HCT116 (cell line): ENCODE measurements at regions not wholly inside any gene's neighbourhood (a gene's known extent, or its start where the extent isn't known, plus 50 kb on each side); places are given as distances from the start of the nearest gene placed in this dataset.

ENCODE experiments used
- ATAC-seq: fragments of 200-7000 bp; cut with Tn5 transposase; 2 replicates; pipeline ENCODE4 v1.9.1; 2020; ENCODE audit warnings: mild to moderate bottlenecking, moderate library complexity
- BruUV-seq: library from RNA; stranded (reverse); fragments of 400-500 nt; replicated peaks from 2 replicates; lab custom pipeline; 2021; lab: Mats Ljungman, UMichigan
- CTCF ChIA-PET: fragments of 300-600 bp; sonication (Branson Sonifier 250); formaldehyde crosslinking; loops from one replicate; lab custom pipeline; 2021; ENCODE audit warnings: antibody characterized with exemption; lab: Charles Lee
- POLR2A ChIA-PET: fragments of 300-600, 350-600 bp; sonication (Branson Sonifier 250); formaldehyde crosslinking; loops from one replicate; lab custom pipeline; 2021; ENCODE audit warnings: antibody characterized with exemption; lab: Charles Lee
- RAD21 ChIA-PET, 2 experiments: fragments of 300-600 bp; sonication (Branson Sonifier 250); formaldehyde crosslinking; loops; one replicate each; lab custom pipeline; 2023; ENCODE audit warnings: low total read pairs in 2 of 2; ENCODE audit not compliant: uncharacterized antibody in 2 of 2, unreplicated experiment in 2 of 2, low non-redundant PET in 1 of 2; lab: Charles Lee
- DNase-seq: peaks from one replicate; pipeline ENCODE4 v3.0.0-alpha.2; 2010; ENCODE audit warnings: low read depth, low spot score
- H2AFZ ChIP-seq: fragments of 200-600 bp; shearing (Covaris generic), sonication (generic); 2 replicates; pipeline ENCODE4 v1.6.1; 2017; ENCODE audit warnings: low read depth, mixed run types, mixed read lengths, antibody characterized with exemption, low read length; ENCODE audit not compliant: poor library complexity, severe bottlenecking
- H3K27ac ChIP-seq: 2 replicates; pipeline ENCODE4 v1.5.1; 2012; ENCODE audit warnings: low read depth, low read length
- H3K27me3 ChIP-seq: fragments of 200-600 bp; sonication (generic); 2 replicates; pipeline ENCODE4 v1.6.1; 2016; ENCODE audit warnings: mixed run types, low read length, mixed read lengths; ENCODE audit not compliant: insufficient read depth
- H3K36me3 ChIP-seq, 2 experiments: fragments of 200-500 bp in 1 of 2; fragments of 200-600 bp in 1 of 2; sonication (Bioruptor generic) in 1 of 2; sonication (generic) in 1 of 2; 2 replicates each; pipeline versions ENCODE4 v1.5.1 to v1.6.1; 2014 to 2016; ENCODE audit warnings: low read length in 2 of 2, inconsistent platforms in 1 of 2, mixed read lengths in 1 of 2, mixed run types in 1 of 2; ENCODE audit not compliant: insufficient read depth in 2 of 2, control insufficient read depth in 1 of 2
- H3K4me1 ChIP-seq, 2 experiments: fragments of 200-600 bp in 1 of 2; sonication (generic) in 1 of 2; 2 replicates each; pipeline versions ENCODE4 v1.5.1 to v1.6.1; 2012 to 2017; ENCODE audit warnings: low read length in 2 of 2, inconsistent platforms in 1 of 2, mild to moderate bottlenecking in 1 of 2, mixed read lengths in 1 of 2, mixed run types in 1 of 2, moderate library complexity in 1 of 2; ENCODE audit not compliant: insufficient read depth in 2 of 2, control insufficient read depth in 1 of 2
- H3K4me2 ChIP-seq: fragments of 200-600 bp; sonication (generic); 2 replicates; pipeline ENCODE4 v1.6.1; 2017; ENCODE audit warnings: mixed run types, low read length, mixed read lengths
- H3K4me3 ChIP-seq, 2 experiments: fragments of 200-600 bp in 1 of 2; sonication (generic) in 1 of 2; replicated peaks in 1 of 2; 2 replicates each; pipeline ENCODE4 v1.5.1; 2011 to 2016; ENCODE audit warnings: low read length in 2 of 2, control low read depth in 1 of 2, low read depth in 1 of 2, mild to moderate bottlenecking in 1 of 2, mixed read lengths in 1 of 2, mixed run types in 1 of 2
- H3K79me2 ChIP-seq: fragments of 200-600 bp; sonication (generic); 2 replicates; pipeline ENCODE4 v1.6.1; 2017; ENCODE audit warnings: mild to moderate bottlenecking, mixed run types, low read length, moderate library complexity, mixed read lengths; ENCODE audit not compliant: insufficient read depth
- H3K9ac ChIP-seq: fragments of 200-600 bp; sonication (generic); 2 replicates; pipeline ENCODE4 v1.6.1; 2016; ENCODE audit warnings: low read length, mixed read lengths
- H3K9me2 ChIP-seq: fragments of 200-600 bp; sonication (generic), shearing (Covaris generic); 2 replicates; pipeline ENCODE4 v1.6.1; 2017; ENCODE audit warnings: mixed run types, mild to moderate bottlenecking, moderate library complexity; ENCODE audit not compliant: insufficient read depth
- H3K9me3 ChIP-seq, 2 experiments: fragments of 200-500 bp in 1 of 2; fragments of 200-600 bp in 1 of 2; sonication (Bioruptor generic) in 1 of 2; sonication (generic) in 1 of 2; 2 replicates each; pipeline ENCODE4 v1.6.1; 2014 to 2017; ENCODE audit warnings: low read length in 2 of 2, mixed read lengths in 2 of 2, inconsistent platforms in 1 of 2, low read depth in 1 of 2, mild to moderate bottlenecking in 1 of 2, mixed run types in 1 of 2, moderate library complexity in 1 of 2; ENCODE audit not compliant: control insufficient read depth in 1 of 2, insufficient read depth in 1 of 2
- H4K20me1 ChIP-seq: fragments of 200-600 bp; sonication (generic), shearing (Covaris generic); 2 replicates; pipeline ENCODE4 v1.6.1; 2017; ENCODE audit warnings: mixed run types, mild to moderate bottlenecking, moderate library complexity; ENCODE audit not compliant: insufficient read depth
- ATF3 ChIP-seq: IDR thresholded peaks from 2 replicates; pipeline ENCODE4 v1.6.1; 2012
- CEBPB ChIP-seq: IDR thresholded peaks from 2 replicates; pipeline ENCODE4 v1.6.1; 2012; ENCODE audit warnings: low read depth
- EGR1 ChIP-seq: IDR thresholded peaks from 2 replicates; pipeline ENCODE4 v1.6.1; 2012; ENCODE audit warnings: low read depth
- MAX ChIP-seq: IDR thresholded peaks from 2 replicates; pipeline ENCODE4 v1.6.1; 2012
- POLR2A ChIP-seq: IDR thresholded peaks from 2 replicates; pipeline ENCODE4 v1.7.0; 2011; ENCODE audit warnings: borderline replicate concordance; ENCODE audit not compliant: insufficient read depth, insufficient read length; ENCODE audit errors: extremely low read depth
- SP1 ChIP-seq: IDR thresholded peaks from 2 replicates; pipeline ENCODE4 v1.6.1; 2012; ENCODE audit warnings: low read depth
- ZBTB33 ChIP-seq: IDR thresholded peaks from 2 replicates; pipeline ENCODE4 v1.6.1; 2011; ENCODE audit warnings: mild to moderate bottlenecking, low read length, moderate library complexity; ENCODE audit not compliant: insufficient replicate concordance; ENCODE audit errors: extremely low read depth
- ZNF274 ChIP-seq: fragments of 200-500 bp; sonication (Bioruptor generic); IDR thresholded peaks from 2 replicates; pipeline ENCODE4 v1.6.1; 2014; ENCODE audit warnings: mild to moderate bottlenecking, low read depth, low read length, inconsistent platforms
- intact Hi-C: fragments of 100-400 bp; cut with micrococcal nuclease; formaldehyde crosslinking; loops from 2 replicates; pipeline ENCODE4 v1.10.0; 2022

- CTCF ChIA-PET: no interaction called here
- no peak overlapping the region for H2AFZ ChIP-seq
- no TSS peak for BruUV-seq
- H3K9ac ChIP-seq: no peak overlapping the region
- no peak overlapping the region for H3K4me3 ChIP-seq
- no peaks in the 10 kb centered on the region for H3K36me3 ChIP-seq
- H3K4me2 ChIP-seq: no peak overlapping the region
- DNase-seq: no peak
- H3K27me3 ChIP-seq: 0 out of 2 replicates have a peak, but pooled peaks cover 4% of the 10 kb centered on the region
- intact Hi-C loops: no loop called here
- no peak overlapping the region for H3K27ac ChIP-seq
- no peak for TF ChIP-seq POLR2A
- TF ChIP-seq EGR1: no peak
- TF ChIP-seq MAX: no peak
- TF ChIP-seq CEBPB: no peak
- no peak for TF ChIP-seq ZNF274
- no peak for TF ChIP-seq ATF3
- no peak for TF ChIP-seq ZBTB33
- TF ChIP-seq SP1: no peak
- TF ChIP-seq, all 23 proteins: peak for 0
- Histone ChIP-seq H4K20me1 (no peaks in the 10 kb centered on the region), H3K9me3 (no peaks in the 10 kb centered on the region), H3K79me2 (no peaks in the 10 kb centered on the region), H3K9me2 (no peaks in the 10 kb centered on the region), H3K4me1 (no peaks in the 10 kb centered on the region)
- no peak for ATAC-seq
- RAD21 ChIA-PET: no interaction called here
- POLR2A ChIA-PET: no interaction called here
Observed at GRCh38 chr20:60240986-60241385, 282.8 kb downstream of the CDH26 start.
